Prostate gland (tissue), 2 donors: ENCODE measurements at regions not wholly inside any gene's neighbourhood (a gene's known extent, or its start where the extent isn't known, plus 50 kb on each side); places are given as distances from the start of the nearest gene placed in this dataset.

Source experiments
- DNase-seq: peaks from one replicate; pipeline ENCODE4 v3.0.0-alpha.2; 2019; ENCODE audit warnings: low spot score
- H3K27ac ChIP-seq, 2 donors: fragments of 200-600 bp; sonication (generic); 2 replicates each; pipeline ENCODE4 v1.5.1; 2017 to 2019
- H3K27me3 ChIP-seq: fragments of 200-600 bp; sonication (generic); replicated peaks from 2 replicates; pipeline ENCODE4 v1.5.1; 2019; ENCODE audit not compliant: insufficient read depth
- H3K36me3 ChIP-seq, 2 donors: fragments of 200-600 bp; sonication (generic); 1 replicate in 1 of 2; 2 replicates in 1 of 2; pipeline versions ENCODE4 v1.5.1 to v1.8.1; 2017 to 2019
- H3K4me1 ChIP-seq: fragments of 200-600 bp; sonication (generic); replicated peaks from 2 replicates; pipeline ENCODE4 v1.5.1; 2019
- H3K4me3 ChIP-seq, 2 donors: fragments of 200-600 bp; sonication (generic); 2 replicates each; pipeline ENCODE4 v1.5.1; 2017 to 2019
- H3K9me3 ChIP-seq: fragments of 200-600 bp; sonication (generic); 2 replicates; pipeline ENCODE4 v1.5.1; 2017
- CTCF ChIP-seq, 4 experiments: fragments of 200-600 bp in 2 of 4; fragments of 450-650 bp in 2 of 4; sonication (generic) in 2 of 4; IDR thresholded peaks; 1 replicate in 3 of 4; 2 replicates in 1 of 4; pipeline ENCODE4 v1.5.1; 2016 to 2019; ENCODE audit warnings: antibody characterized with exemption in 4 of 4, mild to moderate bottlenecking in 2 of 4, moderate library complexity in 2 of 4
- POLR2A ChIP-seq: fragments of 450-650 bp; IDR thresholded peaks from one replicate; pipeline ENCODE4 v1.6.1; 2016; ENCODE audit warnings: antibody characterized with exemption, mild to moderate bottlenecking
- POLR2AphosphoS5 ChIP-seq: sonication (generic); formaldehyde crosslinking; IDR thresholded peaks from one replicate; pipeline ENCODE4 v1.6.1; 2017; ENCODE audit warnings: antibody characterized with exemption
- WGBS: methylation state at CpG from one replicate; pipeline ENCODE4 v1.1.5; 2018; 5-methylcytosine and 5-hydroxymethylcytosine counted together
- intact Hi-C: fragments of 100-400 bp; cut with DNase I; formaldehyde crosslinking; loops from one replicate; pipeline ENCODE4 v1.14.2; 2022

- H3K4me3 ChIP-seq, result no peak overlapping the region
- intact Hi-C loops, result no loop called here
- no peak for TF ChIP-seq POLR2AphosphoS5
- WGBS, result 87% methylated on average over 4 of the region's 4 CpGs
- no peaks in the 10 kb centered on the region for H3K27me3 ChIP-seq
- H3K4me1 ChIP-seq, result no peaks in the 10 kb centered on the region
- DNase-seq, result no peak
- no peaks in the 10 kb centered on the region for H3K9me3 ChIP-seq
- H3K27ac ChIP-seq, result no peak overlapping the region
- H3K36me3 ChIP-seq, result no peaks in the 10 kb centered on the region
Observed at GRCh38 chr1:190847166-190847565, 369.5 kb upstream of the BRINP3 start.

- 34% methylated on average over 4 of the region's 4 CpGs for WGBS
- TF ChIP-seq CTCF (IDR thresholded peaks at IDR 0.05) (no peak), POLR2A (no peak), POLR2AphosphoS5 (no peak)
- Histone ChIP-seq H3K36me3 (no peaks in the 10 kb centered on the region), H3K4me1 (no peaks in the 10 kb centered on the region), H3K9me3 (no peaks in the 10 kb centered on the region), H3K4me3 (no peak overlapping the region), H3K27me3 (no peaks in the 10 kb centered on the region), H3K27ac (no peak overlapping the region)
- intact Hi-C loops, result no loop called here
- no peak for DNase-seq
Observed at GRCh38 chr1:190849346-190849745, 371.7 kb upstream of the BRINP3 start.

GRCh38 chr1:190852611-190853010 is 374.9 kb upstream of the BRINP3 start:
- Histone ChIP-seq H3K27me3 (no peaks in the 10 kb centered on the region), H3K27ac (no peak overlapping the region), H3K9me3 (no peaks in the 10 kb centered on the region), H3K4me1 (no peaks in the 10 kb centered on the region), H3K4me3 (no peak overlapping the region), H3K36me3 (no peaks in the 10 kb centered on the region)
- WGBS, result 95% methylated on average over 2 of the region's 2 CpGs
- intact Hi-C loops, result no loop called here
- TF ChIP-seq POLR2A (no peak), POLR2AphosphoS5 (no peak), CTCF (IDR thresholded peaks at IDR 0.05) (no peak)
- DNase-seq, result no peak

- no peaks in the 10 kb centered on the region for H3K9me3 ChIP-seq
- H3K27me3 ChIP-seq, result no peaks in the 10 kb centered on the region
- H3K27ac ChIP-seq, result no peak overlapping the region
- no peak overlapping the region for H3K4me3 ChIP-seq
- intact Hi-C loops, result no loop called here
- H3K4me1 ChIP-seq, result no peaks in the 10 kb centered on the region
- DNase-seq, result no peak
- no peaks in the 10 kb centered on the region for H3K36me3 ChIP-seq
- 96% methylated on average over 2 of the region's 2 CpGs for whole genome bisulfite sequencing
- no peak for TF ChIP-seq POLR2AphosphoS5
- no peak for TF ChIP-seq POLR2A
- no peak for TF ChIP-seq CTCF (IDR thresholded peaks at IDR 0.05)
Observed at GRCh38 chr1:190858140-190858539, 380.5 kb upstream of the BRINP3 start.

- WGBS, result 74% methylated on average over 3 of the region's 3 CpGs
- intact Hi-C loops, result no loop called here
Observed at GRCh38 chr1:190864013-190864641, 386.5 kb upstream of the BRINP3 start.

More at GRCh38 chr1:190864013-190864641, 386.5 kb upstream of the BRINP3 start:
- no peak for TF ChIP-seq CTCF (IDR thresholded peaks at IDR 0.05)
- TF ChIP-seq POLR2A, result no peak
- no peak for TF ChIP-seq POLR2AphosphoS5
- no peaks in the 10 kb centered on the region for H3K9me3 ChIP-seq
- H3K36me3 ChIP-seq, result no peaks in the 10 kb centered on the region
- no peaks in the 10 kb centered on the region for H3K4me1 ChIP-seq
- H3K27me3 ChIP-seq, result no peaks in the 10 kb centered on the region
- H3K4me3 ChIP-seq, result no peak overlapping the region
- no peak for DNase-seq
- H3K27ac ChIP-seq, result no peak overlapping the region
